HuH-7.5 (cell line): ENCODE measurements at regions not wholly inside any gene's neighbourhood (a gene's known extent, or its start where the extent isn't known, plus 50 kb on each side); places are given as distances from the start of the nearest gene placed in this dataset.

Source experiments
- DNase-seq: peaks from one replicate; pipeline ENCODE4 v3.0.0; 2011; ENCODE audit warnings: low spot score

- no peak for DNase-seq
Measured at GRCh38 chr13:104750377-104750776, 1684.2 kb upstream of the SLC10A2 start.

DNA sequence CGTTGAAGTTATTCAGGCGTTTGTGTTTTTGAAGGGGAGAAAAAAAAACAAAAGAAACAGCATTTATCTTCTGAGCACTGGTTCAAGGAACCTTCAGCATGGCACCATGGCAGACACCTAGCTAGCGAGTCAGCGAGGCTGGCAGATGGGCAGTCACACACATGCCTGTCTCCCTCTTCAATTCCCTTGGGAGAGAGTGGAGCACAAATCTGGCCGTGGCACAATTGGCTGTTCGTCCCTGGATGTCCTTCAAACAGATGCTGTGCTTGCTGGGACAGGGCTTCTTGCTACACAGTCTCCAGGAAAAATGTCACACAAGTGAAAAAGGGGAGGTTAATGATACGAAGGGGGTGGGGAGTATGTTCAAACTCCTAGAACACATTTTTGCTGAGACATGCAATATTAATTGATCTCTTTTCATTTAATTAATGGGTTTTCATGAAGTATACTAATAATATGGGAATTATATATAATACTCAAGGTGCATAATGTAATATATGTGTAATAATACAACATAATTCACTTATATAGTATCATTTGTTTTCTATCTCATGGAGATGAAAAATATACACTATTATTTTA is 1674.5 kb upstream of the SLC10A2 start:
- DNase-seq: no peak

DNA sequence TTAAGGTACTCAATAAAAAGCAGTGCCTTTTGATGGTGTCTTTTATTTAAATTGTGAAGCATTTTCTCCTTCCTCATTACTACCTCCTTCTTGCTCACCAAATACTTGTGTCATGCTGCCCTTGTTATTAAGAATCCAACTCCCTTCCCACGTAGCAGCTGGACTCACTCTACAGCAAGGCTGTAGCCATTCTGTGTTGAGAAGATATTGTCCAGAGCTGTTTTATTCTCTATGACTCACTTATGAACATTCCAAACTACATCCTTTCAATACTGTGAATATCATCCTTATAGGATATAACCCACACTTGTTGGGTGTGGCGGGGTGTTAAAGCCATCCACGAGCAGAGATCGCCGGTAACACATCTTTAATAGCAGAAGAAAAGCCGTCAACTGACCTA is 1671.5 kb upstream of the SLC10A2 start:
- DNase-seq: no peak

- no peak for DNase-seq
Measured at GRCh38 chr13:104733427-104733826, 1667.2 kb upstream of the SLC10A2 start.

GRCh38 chr13:104715111-104715510 is 1648.9 kb upstream of the SLC10A2 start:
- DNase-seq: no peak

GRCh38 chr13:104705031-104705750 is 1639.0 kb upstream of the SLC10A2 start:
- no peak for DNase-seq

DNA sequence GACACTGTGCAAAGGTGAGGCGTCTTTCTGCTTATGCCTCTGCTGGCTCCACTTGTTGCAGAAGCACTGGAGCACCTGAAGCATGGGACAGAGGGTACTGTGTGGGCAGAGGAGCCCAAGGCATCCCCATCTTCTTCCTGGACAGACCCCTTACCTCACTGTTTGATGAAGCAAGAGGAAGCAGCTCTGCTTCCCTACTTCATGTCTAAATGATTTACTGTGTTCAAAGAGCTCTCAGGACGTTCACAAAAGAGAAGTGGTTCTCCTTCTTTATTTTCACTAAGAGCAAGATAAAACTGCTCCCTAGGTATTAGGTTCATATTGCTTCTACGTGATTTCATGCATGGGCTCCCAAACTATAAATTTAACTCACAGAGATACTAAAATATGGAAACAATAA is 1635.4 kb upstream of the SLC10A2 start:
- no peak for DNase-seq

- DNase-seq: no peak
Measured at GRCh38 chr13:104694397-104694796, 1628.2 kb upstream of the SLC10A2 start.

DNA sequence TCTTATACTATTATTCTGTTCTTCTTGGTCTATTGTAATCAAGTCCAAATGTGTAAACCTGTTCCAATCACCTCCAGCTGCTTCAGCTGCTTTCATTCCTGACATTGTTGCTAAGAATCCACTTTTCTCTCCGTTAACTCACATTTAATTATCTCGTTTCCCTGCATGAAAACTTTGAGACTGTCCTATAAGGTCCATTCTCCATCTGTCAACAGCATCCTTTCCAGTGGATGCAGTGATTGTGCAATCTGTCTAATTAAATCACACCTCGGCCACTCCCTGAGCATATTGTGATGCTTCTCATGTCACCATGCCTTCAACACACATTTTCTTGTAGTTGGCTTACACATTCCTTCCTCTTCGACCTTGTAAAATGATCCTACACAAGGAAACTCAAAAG is 1626.9 kb upstream of the SLC10A2 start:
- no peak for DNase-seq

- DNase-seq: no peak
Measured at GRCh38 chr13:104691767-104692467, 1625.7 kb upstream of the SLC10A2 start.

DNA sequence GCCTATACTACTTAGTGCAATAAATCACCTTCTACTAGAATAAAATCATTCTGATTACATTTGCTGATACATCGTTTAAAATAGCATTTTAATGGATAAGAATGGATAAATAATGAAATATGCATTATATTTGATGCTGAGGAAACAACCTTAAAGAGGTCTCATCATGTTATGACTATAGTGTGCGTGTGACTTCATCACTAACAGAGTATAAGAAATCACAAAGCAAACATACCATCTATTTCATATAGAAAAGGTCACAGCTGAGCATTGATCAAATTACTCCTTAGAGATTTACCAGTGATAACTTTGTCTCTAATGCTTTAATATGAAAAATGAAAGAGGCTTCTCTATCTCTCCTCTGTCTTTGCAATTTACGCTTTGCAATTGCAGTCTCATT is 1620.3 kb upstream of the SLC10A2 start:
- DNase-seq: no peak

GRCh38 chr13:104683789-104684188 is 1617.6 kb upstream of the SLC10A2 start:
- DNase-seq: no peak

DNA sequence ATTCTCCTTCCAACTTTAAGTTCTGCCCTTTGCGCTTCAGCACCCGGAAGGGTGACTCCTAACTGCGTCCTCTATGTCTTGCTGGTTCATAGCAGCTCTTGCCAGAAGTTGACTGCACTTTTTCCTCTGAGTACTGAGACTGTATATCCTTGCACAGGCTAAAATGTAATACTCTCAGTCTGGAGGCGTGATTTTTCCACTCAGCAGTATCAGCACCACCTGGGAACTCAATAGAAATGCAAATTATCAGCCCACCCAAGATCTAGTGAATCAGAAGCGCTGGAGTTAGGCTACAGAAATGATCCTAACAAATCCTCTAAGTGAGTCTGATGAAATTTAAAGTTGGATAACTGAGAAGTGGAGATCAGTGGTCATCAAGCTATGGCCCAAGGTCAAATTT is 1611.9 kb upstream of the SLC10A2 start:
- DNase-seq: no peak

- no peak for DNase-seq
Measured at GRCh38 chr13:104671901-104672300, 1605.7 kb upstream of the SLC10A2 start.

GRCh38 chr13:104657196-104657595 is 1591.0 kb upstream of the SLC10A2 start:
- no peak for DNase-seq

DNA sequence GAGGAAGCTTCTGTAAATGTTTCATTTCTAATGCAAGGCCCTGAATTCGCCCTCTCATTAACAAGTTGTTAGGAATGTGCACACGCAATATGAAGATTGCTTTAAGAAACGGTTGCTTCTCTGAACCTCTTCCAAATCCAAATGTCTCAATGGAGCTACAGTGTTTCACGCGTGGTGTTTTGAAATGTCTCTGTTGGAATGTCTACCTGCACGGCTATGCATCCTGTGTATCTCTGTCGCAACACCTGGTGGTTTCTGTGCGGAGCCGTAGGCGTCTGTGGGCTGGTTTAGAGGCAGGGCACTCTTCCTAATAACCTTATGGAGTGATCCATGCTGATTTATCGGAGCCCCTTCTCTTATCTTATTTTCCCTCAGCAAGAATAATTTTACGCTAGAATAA is 1584.2 kb upstream of the SLC10A2 start:
- no peak for DNase-seq

- no peak for DNase-seq
Measured at GRCh38 chr13:104648291-104648690, 1582.1 kb upstream of the SLC10A2 start.

DNA sequence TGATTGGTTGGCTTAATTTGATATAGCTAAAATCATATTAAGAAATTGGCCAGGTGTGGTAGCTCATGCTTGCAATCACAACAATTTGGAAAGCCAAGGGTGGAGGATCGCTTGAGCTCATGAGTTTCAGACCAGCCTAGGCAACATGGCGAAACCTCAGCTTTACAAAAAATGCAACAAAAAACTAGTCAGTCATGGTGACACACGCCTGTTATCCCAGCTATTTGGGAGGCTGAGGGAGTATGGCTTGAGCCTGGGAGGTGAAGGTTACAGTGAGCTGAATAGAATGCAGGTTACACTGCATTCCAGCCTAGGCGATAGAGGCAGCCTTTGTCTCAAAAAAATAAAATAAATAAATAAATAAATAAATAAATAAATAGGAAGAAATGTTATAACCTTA is 1579.6 kb upstream of the SLC10A2 start:
- DNase-seq: no peak

DNA sequence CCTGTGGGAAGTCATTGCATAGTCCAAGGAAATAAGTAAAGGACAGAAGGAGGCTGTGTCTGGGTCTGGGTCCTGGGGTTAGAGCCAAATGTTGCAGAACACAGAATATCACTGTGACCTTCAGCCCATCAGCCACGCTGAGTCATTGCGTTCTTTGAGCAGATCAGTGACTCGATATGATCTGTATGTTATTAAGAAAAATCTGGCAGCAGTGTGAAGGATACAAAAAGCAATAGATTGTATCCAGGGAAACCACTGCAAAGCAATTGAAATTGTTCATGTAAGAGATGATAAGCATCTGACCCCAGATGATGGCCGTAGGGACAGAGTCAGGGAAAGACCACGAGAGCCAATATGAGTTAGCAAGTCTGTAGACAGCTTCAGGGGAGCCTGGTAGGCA is 1575.1 kb upstream of the SLC10A2 start:
- DNase-seq: no peak

DNA sequence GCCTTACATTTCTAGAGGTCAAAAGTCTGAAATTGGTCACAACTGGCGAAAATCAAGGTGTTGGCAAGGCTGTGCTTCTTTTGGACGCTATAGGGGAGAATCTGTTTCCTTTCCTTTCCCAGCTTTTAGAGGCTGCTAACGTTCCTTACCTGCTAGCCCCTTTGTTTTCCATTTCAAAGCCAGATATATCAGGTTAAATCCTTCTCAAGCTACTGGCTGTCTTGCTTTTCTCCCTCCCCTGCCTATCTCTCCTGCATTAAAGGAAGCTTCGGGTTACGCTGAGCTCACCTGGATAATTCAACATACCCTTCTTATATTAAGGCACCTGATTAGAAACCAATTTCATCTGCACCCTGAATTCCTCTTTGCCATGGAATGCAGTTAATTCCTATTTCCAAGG is 1569.7 kb upstream of the SLC10A2 start:
- no peak for DNase-seq

DNA sequence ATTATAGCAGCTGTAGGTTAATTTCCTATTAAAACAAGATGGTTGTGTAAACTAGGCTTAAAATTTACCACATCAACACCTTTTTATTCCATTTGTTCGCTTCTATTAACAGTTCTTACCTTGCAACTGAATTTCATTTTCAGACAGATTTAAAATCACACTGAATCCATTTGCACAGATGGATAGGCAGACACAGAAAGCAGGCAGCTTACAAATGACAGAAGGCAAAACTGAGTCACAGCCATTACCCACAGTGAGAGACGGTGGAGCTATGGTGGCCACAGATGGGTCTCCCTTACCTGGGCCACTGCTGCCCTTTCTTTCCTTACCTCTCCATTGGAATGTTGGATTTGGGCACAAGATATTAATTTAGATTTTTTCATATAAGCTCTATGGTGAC is 1567.8 kb upstream of the SLC10A2 start:
- DNase-seq: no peak

DNA sequence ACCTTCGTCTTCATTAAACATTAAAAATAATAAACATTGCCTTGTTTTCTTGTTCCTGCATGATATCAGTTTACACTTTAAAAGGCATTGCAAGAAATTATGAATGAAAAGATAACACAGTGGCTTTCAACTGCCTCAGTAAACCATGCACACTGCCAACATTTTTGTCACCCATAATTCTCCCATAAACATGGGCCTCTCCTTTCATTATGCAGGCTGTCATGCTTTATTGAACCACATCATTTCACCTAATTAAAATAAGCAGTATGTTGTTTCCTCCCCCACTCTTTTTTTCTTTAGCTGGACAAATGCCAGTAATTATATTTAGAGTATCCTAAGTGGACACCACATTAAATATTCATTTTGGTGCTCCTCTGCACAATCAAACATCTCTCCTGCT is 1566.5 kb upstream of the SLC10A2 start:
- no peak for DNase-seq

DNA sequence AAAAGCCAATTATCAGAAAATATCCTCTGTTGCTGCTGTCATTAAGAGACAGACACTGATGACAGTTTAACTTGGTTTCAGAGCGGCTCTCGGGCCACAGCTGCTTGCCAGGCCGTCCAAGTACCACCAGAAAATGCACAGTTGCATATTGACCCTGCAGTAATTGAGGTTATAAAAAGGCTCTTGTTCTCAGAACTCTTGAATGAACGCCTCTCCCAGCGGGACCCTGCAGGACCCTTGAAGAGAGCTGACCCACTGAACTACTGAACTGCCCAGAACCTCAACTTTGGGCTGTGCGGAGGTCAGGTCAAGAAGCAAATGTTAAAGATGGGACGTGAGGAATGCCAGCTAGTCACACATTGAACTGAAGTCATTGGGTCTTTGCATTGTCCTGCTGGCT is 1559.0 kb upstream of the SLC10A2 start:
- no peak for DNase-seq

DNA sequence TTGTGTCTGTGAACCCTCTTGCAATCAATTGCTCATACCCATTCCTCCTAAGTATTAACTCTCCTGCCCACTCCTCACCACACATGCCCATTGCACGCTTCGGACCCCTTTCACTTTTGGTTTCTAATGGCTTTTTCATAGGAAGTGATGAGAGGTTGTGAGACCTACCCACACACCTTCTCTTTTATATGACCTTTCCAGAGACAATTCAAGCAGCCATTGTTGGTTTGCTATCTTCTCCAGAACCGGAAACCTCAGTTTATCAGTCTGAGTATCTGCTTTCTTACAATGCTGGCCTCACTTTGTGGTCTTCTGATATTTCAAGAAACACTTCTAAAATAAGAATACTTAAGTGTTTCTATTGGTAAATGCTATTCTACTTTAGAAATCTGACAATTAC is 1550.8 kb upstream of the SLC10A2 start:
- DNase-seq: no peak
